Astrocyte (in vitro differentiated cells and primary cell): ENCODE measurements at regions not wholly inside any gene's neighbourhood (a gene's known extent, or its start where the extent isn't known, plus 50 kb on each side); places are given as distances from the start of the nearest gene placed in this dataset.

Experiments
- CTCF ChIP-seq: IDR thresholded peaks from 2 replicates; pipeline ENCODE4 v1.5.1; 2011; ENCODE audit warnings: low read depth, mild to moderate bottlenecking, inconsistent platforms, low read length, moderate library complexity; ENCODE audit not compliant: insufficient read depth
- EZH2 ChIP-seq: IDR thresholded peaks from 2 replicates; pipeline ENCODE4 v1.6.1; 2012; ENCODE audit warnings: mild to moderate bottlenecking, low read length, inconsistent platforms; ENCODE audit not compliant: insufficient read depth

GRCh38 chr11:101262995-101263394 is 133.4 kb upstream of the PGR start:
- TF ChIP-seq CTCF: no peak
- TF ChIP-seq EZH2: no peak
